ENCODE measurements at regions not wholly inside any gene's neighbourhood (a gene's known extent, or its start where the extent isn't known, plus 50 kb on each side); places are given as distances from the start of the nearest gene placed in this dataset.
A peak's percentile ranks its signal among the peaks of the same experiment; 100 is the strongest.
"Not testable (repeated sequence)": the region's sequence is repeated elsewhere in the genome, so short reads cannot be mapped to it uniquely, and the experiment has no call there.

GRCh38 chr19:20371911-20372310, 193.7 kb downstream of the ZNF737 start:
- Histone ChIP-seq H3K27ac (no peak overlapping the region), H3K4me3 (no peak overlapping the region), H3K27me3 (no peaks in the 10 kb centered on the region), H3K36me3 (no peaks in the 10 kb centered on the region), H3K9me3 (peaks cover 0 to 46% (median 11%) of the 10 kb centered on the region in 4 donors), H3K4me1 (no peaks in the 10 kb centered on the region)
- WGBS, 5 donors = 22 to 42% (median 33%) methylated on average over 6 of the region's 6 CpGs
- TF ChIP-seq EP300 (IDR thresholded peaks at IDR 0.05) (no peak), POLR2A (IDR thresholded peaks at IDR 0.05) (no peak), POLR2AphosphoS5 (IDR thresholded peaks at IDR 0.05) (no peak)
- TF ChIP-seq, protein P1, sequence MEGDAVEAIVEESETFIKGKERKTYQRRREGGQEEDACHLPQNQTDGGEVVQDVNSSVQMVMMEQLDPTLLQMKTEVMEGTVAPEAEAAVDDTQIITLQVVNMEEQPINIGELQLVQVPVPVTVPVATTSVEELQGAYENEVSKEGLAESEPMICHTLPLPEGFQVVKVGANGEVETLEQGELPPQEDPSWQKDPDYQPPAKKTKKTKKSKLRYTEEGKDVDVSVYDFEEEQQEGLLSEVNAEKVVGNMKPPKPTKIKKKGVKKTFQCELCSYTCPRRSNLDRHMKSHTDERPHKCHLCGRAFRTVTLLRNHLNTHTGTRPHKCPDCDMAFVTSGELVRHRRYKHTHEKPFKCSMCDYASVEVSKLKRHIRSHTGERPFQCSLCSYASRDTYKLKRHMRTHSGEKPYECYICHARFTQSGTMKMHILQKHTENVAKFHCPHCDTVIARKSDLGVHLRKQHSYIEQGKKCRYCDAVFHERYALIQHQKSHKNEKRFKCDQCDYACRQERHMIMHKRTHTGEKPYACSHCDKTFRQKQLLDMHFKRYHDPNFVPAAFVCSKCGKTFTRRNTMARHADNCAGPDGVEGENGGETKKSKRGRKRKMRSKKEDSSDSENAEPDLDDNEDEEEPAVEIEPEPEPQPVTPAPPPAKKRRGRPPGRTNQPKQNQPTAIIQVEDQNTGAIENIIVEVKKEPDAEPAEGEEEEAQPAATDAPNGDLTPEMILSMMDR (IDR thresholded peaks at IDR 0.05) = no peak
- no peak for DNase-seq
- intact Hi-C loops (cut with DNase I; ENCODE audit: low total_unique reads) = no loop called here

- H3K4me1 ChIP-seq; H3K36me3 ChIP-seq; H3K27ac ChIP-seq; H3K4me3 ChIP-seq; DNase-seq; H3K27me3 ChIP-seq; intact Hi-C loops (cut with DNase I; ENCODE audit: low total_unique reads): not testable (repeated sequence)
- peaks cover 0 to 40% (median 8%) of the 10 kb centered on the region in 4 donors for H3K9me3 ChIP-seq
- WGBS, 5 donors = 44 to 66% (median 55%) methylated on average over 6 of the region's 6 CpGs
These were observed 194.3 kb downstream of the ZNF737 start for GRCh38 chr19:20371304-20371703.

DNA sequence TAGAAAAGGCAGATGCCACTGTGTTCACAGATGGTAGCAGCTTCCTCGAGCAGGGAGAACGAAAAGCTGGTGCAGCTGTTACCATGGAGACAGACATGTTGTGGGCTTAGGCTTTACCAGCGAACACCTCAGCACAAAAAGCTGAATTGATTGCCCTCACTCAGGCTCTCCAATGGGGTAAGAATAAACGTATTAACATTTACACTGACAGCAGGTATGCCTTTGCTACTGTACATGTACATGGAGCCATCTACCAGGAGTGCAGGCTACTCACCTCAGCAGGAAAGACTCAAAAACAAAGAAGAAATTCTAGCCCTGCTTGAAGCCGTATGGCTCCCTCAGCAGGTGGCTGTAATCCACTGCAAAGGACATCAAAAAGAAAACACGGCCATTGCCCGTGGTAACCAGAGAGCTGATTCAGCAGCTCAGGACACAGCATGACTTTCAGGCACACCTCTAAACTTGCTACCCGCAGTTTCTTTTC, 197.7 kb downstream of the ZNF737 start:
- intact Hi-C loops (cut with DNase I; ENCODE audit: low total_unique reads) = no loop called here
- no peak overlapping the region for H3K4me3 ChIP-seq

DNA sequence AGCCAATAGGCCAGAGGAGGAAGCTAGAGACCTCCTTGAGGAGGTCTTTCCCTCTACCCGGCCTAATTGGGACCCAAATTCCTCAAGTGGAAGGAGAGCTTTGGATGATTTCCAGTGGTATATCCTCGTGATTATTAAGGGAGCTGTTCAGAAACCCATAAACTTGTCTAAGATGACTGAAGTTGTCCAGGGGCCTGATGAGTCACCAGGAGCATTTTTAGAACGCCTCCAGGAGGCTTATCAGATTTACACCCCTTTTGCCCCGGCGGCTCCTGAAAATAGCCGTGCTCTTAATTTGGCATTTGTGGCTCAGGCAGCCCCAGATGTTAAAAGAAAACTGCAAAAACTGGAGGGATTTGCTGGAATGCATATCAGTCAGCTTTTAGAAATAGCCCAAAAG, 198.1 kb downstream of the ZNF486 start:
- TF ChIP-seq EP300 (IDR thresholded peaks at IDR 0.05) (no peak), POLR2AphosphoS5 (IDR thresholded peaks at IDR 0.05) (no peak), POLR2A (IDR thresholded peaks at IDR 0.05) (no peak)
- TF ChIP-seq, protein P1 (IDR thresholded peaks at IDR 0.05) = no peak
- H3K9me3 ChIP-seq = peaks cover 0 to 33% (median 0%) of the 10 kb centered on the region in 4 donors
- no peaks in the 10 kb centered on the region for H3K36me3 ChIP-seq
- no peak overlapping the region for H3K27ac ChIP-seq
- no peak overlapping the region for H3K4me3 ChIP-seq
- intact Hi-C loops (cut with DNase I; ENCODE audit: low total_unique reads) = no loop called here
- DNase-seq = no peak
- no peaks in the 10 kb centered on the region for H3K4me1 ChIP-seq
- WGBS, 5 donors = 48 to 81% (median 68%) methylated on average over 5 to 6 of the region's 6 CpGs
- no peaks in the 10 kb centered on the region for H3K27me3 ChIP-seq

More for the DNA sequence above, 197.7 kb downstream of the ZNF737 start:
- TF ChIP-seq, protein P1 (IDR thresholded peaks at IDR 0.05) = peak in 2 of 7 experiments; percentile 10 to 30
- no peak for TF ChIP-seq POLR2A (IDR thresholded peaks at IDR 0.05)
- Histone ChIP-seq H3K27ac (no peak overlapping the region), H3K9me3 (peaks cover 0 to 30% (median 0%) of the 10 kb centered on the region in 4 donors), H3K27me3 (no peaks in the 10 kb centered on the region), H3K4me1 (no peaks in the 10 kb centered on the region), H3K36me3 (no peaks in the 10 kb centered on the region)
- peak; percentile 40 to 83 for DNase-seq
- 22 to 26% (median 23%) methylated on average over 8 of the region's 8 CpGs for WGBS, 5 donors

- Histone ChIP-seq H3K9me3 (peaks cover 0 to 53% (median 5%) of the 10 kb centered on the region in 4 donors), H3K4me3 (no peak overlapping the region), H3K4me1 (no peaks in the 10 kb centered on the region), H3K27me3 (no peaks in the 10 kb centered on the region), H3K27ac (no peak overlapping the region), H3K36me3 (no peaks in the 10 kb centered on the region)
- no peak for TF ChIP-seq POLR2AphosphoS5 (IDR thresholded peaks at IDR 0.05)
- TF ChIP-seq, protein P1 (IDR thresholded peaks at IDR 0.05) = peak in 1 of 7 experiments; percentile 7
- no peak for TF ChIP-seq POLR2A (IDR thresholded peaks at IDR 0.05)
- DNase-seq = peak in 1 of 2 donors; percentile 28
- intact Hi-C loops (cut with DNase I; ENCODE audit: low total_unique reads) = no loop called here
- 59 to 72% (median 61%) methylated on average over 11 of the region's 11 CpGs for WGBS, 5 donors
These were observed 193.1 kb downstream of the ZNF486 start for GRCh38 chr19:20359933-20360720.

DNA sequence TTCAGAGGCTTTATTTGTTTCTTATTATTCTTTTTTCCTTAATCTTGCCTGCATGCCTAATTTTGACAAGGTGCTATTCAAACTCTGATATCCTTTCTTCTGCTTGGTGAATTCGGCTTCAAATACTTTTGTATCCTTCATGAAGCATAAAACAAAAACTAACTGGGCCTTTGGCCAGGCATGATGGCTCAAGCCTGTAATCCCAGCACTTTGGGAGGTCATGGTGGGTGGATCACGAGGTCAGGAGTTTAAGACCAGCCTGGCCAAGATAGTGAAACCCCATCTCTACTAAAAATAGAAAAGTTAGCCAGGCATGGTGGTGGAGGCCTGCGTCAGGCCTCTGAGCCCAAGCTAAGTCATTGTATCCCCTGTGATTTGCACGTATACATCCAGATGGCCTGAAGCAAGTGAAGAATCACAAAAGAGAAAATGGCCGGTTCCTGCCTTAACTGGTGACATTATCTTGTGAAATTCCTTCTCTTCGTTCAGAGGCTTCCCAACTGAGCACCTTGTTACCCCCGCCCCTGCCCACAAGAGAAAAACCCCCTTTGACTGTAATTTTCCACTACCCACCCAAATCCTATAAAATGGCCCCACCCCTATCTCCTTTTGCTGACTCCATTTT, 191.9 kb downstream of the ZNF486 start:
- H3K4me1 ChIP-seq; H3K36me3 ChIP-seq; H3K4me3 ChIP-seq; intact Hi-C loops (cut with DNase I; ENCODE audit: low total_unique reads); H3K27ac ChIP-seq; DNase-seq; H3K27me3 ChIP-seq: not testable (repeated sequence)
- H3K9me3 ChIP-seq = peaks cover 0 to 44% (median 7%) of the 10 kb centered on the region in 4 donors
- WGBS, 5 donors = 68 to 82% (median 81%) methylated on average over 7 of the region's 7 CpGs
